T-helper 1 cell (primary cell): ENCODE measurements at regions not wholly inside any gene's neighbourhood (a gene's known extent, or its start where the extent isn't known, plus 50 kb on each side); places are given as distances from the start of the nearest gene placed in this dataset.

Experiments used
- DNase-seq, 5 donors: peaks; one replicate each; pipeline ENCODE4 v3.0.0-alpha.2; 2012 to 2020

DNA sequence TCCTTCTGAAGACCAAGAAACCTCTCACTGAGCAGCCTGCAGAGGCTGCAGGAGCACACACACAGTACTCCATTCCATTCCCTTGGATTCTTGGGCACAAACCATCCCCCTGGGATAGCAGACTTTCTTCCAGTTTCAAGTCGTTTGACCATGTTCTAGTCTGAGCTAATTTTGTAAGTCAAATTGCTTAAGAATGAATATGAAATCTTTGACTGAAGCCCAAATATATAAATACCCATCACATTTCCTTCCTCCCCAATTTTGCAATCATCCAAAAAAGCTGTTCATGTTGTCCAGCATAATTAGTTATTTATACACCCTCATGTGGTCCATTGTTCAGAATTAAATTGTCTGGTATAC lies 231.2 kb upstream of the TPRG1 start:
- DNase-seq = no peak

DNA sequence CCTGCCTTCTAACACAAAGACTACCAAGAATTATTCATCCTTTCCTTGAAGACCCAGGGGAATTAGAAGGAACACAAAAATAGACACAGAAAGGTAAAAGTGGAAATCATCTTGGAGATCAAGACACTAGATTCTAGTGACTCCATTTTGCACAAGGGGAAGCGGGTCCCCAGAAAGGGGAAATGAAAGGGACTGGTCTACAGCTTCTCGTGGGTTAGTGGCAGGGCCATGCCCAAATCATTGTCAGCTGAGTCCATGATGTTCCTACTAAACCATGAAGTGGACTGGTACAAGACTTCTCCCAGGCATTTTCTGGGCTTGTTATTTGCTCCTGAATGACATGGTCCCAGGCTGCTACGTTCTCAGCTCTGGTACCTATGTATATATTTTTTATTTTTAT lies 230.7 kb upstream of the TPRG1 start:
- no peak for DNase-seq

DNA sequence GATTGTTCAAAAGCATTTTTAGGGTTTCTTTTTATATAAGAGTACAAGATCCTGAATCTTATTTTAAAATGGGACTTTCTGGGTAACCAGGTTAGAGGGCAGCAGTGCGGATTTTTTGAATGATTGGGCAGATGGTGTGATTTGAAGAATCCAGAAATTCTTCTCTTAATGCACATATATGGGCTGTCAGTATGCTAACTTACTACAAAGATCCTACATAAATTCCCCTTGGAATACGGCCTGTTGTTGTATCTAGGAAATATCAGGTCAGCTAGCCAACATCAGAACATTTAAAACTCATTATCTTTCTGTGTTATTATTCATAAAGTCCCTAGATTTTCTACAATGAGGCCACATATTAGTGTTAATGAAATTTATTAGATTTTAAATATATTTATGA lies 229.6 kb upstream of the TPRG1 start:
- DNase-seq = no peak

DNA sequence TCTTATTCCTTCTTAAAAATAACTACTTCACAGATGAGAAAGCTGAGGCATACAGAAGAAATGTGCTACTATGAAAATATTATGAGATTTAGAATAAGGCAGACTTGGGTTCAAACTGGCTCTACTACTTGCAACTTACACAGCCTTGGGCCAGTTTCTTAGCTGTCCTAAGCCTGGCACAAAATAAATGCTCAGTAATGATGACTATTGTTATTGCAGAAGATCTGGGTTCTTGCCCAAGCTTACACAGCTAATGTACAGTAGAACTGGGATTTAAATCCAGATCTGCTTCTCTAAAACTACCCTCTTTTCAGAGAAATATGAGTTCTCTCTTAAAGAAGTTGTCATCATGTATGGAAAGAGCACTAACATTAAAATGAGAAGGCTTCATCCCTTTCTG lies 228.2 kb upstream of the TPRG1 start:
- no peak for DNase-seq

DNA sequence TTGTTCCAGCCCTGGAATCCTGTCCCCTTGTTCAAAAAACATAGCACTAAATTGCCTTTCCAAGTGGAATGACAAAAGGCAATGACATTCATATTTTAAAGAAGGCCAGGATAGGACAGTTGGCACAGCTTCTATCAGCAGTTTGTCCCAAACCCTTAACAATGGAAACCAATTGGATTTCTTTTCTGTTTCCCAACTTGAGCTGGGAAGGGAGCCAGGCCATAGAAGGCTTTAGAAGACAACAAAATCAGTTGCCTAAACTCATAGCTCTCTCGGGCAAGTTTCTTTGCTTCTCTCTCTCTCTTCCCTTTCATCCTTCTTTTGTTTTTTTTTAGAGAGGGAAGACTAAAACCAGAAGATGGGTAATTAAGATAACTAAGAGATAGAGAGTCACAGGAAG lies 227.7 kb upstream of the TPRG1 start:
- no peak for DNase-seq

DNA sequence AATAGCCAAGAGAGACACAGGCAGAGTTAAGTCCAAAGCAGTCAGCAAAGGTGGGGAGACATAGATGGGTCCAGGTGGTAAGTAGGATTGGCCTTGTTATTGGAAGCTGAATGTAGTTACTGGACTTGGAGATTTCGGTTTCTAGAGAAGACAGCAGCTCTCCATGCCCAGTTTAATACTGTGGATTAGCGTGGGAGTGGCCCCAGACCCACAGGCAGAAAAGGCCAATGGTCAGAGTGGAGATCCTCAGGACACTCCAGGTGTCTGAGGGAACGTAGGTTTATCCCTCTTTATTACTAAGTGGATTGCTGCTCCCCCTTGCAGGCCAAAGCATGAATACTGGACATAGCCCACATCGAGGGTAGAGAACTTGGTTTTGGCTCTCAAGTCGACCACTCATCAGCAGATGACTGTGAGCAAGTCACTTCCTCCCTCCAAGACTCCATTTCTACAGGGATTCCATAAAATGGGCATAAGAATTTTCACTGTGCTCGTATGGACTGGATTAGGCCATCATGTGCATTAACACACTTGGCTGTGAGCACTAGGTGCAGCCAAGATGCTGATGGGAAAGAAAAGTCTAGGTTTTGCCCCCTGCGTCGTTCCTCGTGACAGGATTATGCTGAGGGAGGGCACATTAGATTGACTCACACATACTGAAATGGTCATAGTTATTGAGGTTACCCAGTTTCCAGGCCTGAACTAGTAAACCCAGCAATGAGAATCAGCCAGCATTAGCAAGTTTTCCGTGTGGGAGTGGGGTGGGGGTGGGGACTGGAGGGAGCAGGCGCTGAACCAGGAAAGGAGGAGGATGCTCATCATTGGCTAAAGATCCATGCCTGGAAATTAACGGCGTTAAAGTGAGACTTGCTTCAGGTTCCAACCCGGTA lies 225.2 kb upstream of the TPRG1 start:
- DNase-seq = no peak

DNA sequence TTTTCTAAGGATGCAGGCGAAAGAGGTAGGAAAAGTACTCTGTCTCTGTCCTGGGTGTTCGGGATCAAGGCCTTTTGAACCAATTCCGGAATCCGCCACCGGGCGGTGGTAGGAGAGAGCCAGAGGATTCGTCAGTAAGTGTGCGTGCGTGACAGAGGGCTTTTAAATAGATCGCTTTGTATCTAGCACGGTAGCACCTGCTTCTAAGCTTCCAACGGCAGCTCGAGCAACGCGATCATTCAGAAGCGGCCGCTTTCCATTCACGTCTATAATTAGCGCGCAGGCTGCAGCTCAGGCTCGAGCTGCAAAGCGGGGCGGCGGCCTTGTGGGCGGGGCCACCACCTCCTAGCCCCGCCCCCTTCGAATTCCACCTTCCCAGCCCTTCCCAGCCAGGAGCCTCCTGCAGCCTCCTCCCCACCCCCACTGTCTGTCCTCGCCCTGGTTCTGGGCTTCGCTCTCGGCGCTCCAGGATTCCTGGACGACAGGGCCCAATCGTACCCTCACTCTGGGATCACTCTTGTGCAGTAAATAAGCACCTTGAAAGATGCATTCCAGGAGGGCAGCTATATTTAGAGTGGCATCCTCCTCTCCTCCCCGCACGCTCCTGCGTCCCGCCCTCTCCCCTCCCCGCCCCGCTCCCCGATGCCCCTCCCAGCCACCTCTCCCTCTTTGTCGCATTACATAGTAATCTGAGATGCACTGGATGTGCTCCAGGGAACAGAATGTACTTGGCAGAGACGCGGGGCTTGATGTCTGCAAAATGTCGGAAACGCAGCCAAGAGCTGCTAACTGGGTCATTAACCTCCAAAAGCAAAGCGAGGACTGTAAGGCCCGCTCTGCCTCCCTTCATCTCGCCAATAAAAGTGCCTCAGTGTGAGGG lies 224.1 kb upstream of the TPRG1 start:
- peak in 1 of 5 donors; percentile 25 for DNase-seq

DNA sequence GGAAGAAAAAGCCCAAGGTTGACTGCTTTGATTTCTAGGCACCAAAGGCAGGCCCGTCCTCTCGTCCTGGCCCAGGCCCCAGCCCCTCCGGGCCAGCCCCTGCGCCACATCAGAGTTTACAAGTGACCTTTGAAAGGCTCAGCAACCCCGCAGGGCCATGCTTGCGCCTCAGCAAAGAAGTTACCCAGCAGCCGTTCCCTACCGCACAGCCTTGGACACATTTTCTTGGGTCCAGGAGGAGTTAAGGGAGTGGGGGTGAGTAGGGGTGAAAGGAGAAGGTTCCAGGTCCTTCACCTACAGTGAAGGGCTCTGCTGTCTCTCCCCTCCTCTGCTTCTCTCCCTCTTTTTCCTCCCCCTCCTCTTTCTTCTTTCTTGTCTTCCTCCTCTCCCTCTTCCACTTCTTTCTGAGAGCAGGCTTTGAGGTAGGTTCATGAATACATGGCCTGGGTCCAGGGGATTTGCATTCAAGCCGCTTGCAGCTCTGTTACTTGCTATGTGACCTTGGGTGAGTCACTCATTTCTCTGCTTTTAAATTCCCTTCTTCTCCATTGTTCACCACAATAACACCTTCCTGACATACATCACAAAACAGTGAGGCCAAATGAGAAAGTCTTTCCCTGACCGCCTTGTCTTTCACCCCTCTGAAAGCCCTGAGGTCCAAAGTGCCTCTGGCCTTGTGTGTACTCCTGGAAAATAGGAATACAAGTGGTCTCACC lies 223.3 kb upstream of the TPRG1 start:
- no peak for DNase-seq

DNA sequence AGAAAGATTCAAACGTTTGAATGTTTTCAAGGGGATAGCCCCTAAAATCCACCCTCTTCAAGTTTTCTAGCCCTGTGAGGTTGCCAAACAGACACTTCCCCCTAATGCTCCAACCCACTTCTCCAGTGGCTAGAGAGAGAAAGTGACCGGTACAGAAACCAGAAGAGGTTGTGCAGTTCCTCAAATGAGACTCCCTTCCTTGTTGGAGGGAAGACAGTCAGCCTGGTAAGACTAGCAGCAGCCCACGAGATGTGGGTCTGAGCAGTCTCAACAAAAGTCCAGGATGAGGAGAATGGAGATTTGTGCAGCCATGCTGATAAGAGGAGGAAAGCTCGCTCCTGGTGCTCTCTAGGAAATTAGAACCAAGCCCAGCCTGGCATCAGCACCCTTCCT lies 222.8 kb upstream of the TPRG1 start:
- no peak for DNase-seq

DNA sequence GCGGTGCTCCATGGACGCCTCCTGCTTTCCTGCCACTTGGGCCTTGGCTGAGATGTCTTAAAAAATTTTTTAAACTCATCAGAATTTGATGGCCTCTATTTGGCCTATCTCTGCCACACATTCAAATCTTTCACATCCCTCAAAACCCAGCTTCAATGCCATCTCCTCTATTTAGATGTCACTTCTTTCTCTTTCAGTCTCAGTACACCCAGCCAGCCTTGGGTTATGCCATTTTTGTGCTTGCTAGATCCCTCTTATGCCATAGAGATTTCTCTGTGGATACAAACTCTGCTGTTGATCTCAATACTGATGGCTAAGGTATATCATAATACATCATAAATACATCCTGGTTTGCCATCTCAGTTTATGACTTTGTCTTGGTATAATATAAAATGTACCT lies 222.3 kb upstream of the TPRG1 start:
- DNase-seq = no peak

DNA sequence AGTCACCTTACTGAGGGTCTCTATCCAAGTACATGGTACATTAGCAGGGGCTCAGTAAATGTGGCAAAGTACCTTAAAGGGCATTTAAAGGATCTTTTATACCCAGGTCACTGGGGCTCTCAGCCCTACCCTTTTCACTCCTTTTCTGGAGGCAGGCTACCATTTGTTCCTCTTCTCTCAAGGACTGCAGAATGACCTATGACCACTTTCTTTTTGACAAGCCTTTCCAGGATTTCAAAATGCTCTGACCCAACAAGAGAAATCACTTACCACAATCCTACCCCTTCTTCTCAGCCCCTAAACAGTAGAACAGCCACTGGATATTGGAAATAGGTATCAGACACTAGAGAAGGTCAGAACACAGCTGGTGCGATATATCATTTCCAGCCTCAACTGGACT lies 221.8 kb upstream of the TPRG1 start:
- no peak for DNase-seq

DNA sequence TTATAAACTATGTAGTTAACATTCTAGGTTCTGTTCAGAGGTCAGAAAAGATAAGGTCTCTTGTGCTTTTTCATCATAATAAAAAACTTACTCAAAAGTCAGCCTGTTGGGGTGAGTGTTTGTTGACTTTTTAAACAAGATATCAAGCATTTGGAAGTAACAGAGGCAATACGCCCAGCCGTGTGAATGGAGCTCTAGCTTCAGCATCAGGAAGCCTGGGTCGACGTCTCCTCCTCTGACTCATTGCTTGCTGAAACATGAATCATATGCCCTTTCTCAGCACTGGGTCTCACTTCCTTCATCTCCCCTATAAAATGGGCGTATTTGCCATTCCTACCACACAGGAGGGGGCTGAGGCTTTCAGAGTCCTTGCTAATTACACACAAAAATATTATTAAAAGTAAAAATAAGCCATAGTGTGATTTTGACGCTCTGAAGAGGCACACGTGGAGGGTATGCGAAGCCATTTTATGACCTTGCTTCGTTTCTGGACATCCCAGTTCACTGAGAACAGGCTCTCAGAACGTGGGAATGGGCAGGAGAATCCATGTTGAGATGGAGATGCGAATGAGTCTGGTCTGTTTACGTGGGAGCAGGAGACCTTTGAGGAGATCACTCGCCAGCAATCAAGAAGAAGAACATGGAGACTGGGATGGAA lies 220.8 kb upstream of the TPRG1 start:
- peak in 1 of 5 donors; percentile 61 for DNase-seq

DNA sequence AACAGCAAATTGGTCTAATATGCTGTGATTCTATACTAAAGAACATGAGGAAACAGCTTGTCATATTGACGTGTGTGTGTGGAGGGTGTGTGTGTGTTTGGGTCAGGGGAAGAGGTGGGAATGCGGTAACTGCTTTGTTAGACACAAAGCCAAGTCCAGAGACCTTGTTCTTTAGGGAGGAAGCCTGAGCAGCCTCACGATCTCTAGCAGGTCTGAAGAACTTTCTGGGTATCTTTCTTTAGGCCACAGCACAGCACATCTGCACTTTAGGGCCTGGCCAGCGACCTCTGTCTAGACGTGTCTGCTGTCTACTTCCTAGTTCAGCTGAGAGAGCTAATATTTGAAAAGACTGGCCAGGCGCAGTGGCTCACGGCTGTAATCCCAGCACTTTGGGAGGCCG lies 220.0 kb upstream of the TPRG1 start:
- no peak for DNase-seq

DNA sequence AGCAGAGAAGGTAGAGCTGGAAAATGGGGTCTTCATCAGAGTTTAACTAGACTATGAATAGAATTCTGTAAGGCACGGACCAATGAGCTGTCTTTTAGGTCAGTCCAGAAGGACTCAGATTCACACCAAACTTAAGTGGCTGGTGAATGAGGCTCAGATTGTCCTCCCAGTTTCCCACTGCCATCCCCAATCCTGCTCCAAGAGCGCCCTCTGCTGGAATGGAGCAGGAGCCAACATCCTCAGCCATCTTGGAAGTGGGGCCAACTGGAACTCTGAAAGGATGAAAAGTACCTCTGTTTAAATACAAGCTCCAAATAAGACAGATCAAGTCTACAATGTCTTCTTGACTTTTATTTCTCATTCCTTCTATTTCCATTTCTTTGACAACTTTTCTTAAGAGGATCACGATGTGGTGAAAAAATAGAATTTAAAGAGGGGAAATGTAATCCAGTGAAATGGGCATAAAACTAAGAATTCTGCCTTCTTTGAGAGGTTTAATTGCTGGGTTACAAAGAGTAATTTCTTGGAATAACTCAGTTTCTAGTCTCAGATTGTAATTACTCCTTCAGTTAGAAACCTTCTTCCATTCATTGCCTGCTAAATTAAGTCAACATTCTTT lies 217.1 kb upstream of the TPRG1 start:
- peak; percentile 37 to 74 (median 58) for DNase-seq

DNA sequence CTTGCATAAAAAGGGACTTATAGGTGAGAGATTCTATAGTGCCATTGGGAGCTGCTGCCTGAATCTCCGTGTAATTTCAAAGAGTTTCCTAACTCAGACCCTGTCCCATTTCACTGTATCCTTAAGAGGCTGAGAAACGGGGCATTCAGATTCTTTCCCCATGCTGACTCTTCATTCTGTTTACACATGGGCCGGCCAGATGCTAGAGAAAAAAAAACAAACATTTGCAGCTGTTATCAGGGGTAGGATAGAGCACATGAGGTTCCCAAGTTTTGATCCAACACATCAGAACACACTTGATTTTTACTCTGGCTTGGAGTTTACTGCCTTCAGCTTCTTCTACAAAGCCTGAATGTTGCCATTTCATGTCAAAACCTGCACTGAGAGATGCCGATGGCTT lies 215.9 kb upstream of the TPRG1 start:
- no peak for DNase-seq

DNA sequence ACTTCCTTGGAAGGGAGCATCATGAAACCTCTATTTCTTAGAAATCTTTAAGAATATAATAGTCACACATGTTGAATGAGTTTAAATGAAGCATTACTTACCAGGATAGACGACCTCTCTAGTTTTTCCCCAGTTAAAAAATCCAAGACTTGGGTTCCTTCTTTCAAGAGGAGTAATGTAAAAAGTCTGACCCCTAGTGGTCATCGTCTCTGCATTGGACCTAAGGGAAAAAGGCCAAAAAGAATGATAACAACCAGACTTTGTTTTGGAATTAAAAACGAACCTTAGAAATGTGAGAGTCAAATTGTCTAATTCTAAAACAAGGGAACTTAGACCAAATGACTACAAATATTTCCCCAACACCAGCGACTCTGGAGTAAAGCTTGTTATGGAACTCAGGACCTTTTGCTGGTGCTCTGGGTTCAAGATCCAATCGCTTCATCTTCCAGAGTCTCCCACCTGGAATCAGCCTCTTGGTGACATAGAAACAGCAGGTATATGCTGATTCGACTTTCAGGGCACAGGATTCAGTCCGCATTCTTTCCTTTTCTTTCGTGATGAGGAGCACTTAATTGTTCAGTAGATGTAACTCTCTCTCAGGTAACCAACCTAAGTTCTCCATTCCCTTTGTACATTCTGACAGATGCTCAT lies 214.8 kb upstream of the TPRG1 start:
- peak in 1 of 5 donors; percentile 45 for DNase-seq

DNA sequence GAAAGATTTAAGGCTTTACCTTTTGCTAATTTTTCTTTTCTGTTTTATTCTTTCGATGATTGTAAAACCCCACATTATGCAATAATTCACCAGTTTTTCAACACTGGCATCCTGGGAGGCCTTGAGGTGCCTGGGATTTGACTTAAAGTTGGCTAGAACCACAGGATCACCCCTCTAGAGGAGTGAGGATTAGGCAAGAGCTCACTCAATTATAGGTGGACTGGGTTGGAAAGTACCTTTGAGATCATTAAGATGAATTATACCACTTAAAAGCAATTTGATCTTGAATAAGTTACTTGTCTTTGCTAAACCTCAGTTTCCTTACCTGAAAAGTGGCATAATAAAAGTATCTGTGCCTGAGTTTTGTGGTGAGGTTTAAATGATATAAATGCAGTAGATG lies 212.8 kb upstream of the TPRG1 start:
- no peak for DNase-seq

DNA sequence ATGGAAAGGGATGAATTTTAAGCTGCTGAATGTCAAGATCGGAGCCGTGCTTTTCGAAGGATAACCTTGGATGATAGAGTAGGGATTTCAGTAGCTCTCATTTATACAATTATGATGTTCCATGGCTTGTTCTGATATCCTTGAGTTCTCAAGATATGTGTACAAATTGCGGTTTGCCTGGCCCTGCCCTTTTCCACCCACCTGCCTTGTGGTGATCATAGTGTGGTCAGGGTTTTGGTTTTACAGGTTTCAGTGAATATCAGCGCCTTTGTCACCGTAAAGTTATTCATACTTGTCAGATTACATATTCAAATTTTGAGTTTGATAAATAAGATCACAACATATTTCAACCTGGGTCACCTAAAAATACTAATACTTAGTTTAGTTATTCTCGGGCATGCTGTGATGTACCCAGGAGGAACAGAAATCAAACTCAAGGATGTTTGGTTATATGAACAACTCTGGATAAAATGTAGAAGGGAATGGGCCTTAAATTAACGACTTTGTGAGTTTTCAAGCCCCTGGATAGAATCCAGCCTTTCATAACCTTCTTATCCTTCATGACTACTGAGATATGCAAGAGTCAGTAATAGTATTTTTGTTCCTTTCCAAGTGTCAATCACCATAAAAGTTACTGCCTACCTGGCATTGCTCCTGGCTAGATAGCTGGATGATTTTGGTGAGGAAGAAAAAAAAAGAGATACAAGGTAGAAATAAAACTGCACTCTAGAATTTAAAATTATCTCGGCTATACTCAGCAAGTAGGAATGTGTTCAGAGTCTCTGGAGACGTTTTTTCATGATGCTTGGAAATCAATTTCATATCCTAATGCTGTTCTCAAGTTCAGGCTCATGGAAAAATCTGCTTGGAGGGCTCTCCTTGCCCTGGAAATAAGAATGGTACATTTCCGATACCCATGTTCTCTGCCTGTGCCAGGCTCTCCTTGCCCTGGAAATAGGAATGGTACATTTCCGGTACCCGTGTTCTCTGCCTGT lies 209.2 kb upstream of the TPRG1 start:
- peak in 1 of 5 donors; percentile 8 for DNase-seq

DNA sequence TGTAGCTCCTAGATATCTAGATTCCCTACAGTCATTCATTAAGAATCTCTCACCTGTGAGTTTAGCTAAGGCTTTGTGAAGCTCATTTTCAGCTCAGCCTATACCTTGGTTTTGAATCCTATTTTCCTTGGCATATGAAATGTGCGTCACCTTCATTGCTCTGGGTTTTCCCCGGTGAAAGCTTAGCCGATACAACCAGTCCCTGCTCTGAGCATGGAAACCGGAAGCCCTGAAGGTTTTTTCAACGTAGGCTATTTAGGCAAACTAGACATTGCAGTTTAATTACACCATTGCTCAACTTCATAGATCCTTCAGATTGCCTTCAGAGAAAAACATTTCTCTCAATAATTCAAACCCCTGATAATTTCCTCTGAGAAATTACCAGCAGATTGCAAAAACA lies 206.8 kb upstream of the TPRG1 start:
- DNase-seq = no peak

DNA sequence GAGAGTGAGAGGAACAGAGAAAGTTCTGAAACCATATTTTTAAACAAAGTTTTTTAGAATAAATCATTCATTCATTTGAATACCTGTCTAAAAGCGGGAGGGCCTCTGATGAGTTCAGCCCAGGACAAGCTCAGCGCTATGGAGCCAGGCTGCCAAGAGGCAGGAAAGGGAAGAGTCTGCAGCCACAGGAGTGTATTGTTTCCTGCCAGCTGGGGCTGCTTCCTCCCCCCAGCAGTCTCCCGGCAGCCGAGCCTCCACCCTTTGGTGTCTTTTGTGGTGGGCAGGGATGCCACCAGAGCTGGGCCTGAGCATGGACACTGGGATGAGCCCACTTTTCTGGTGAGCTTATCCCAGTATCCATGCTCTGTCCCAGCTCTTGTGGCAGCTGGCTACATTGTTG lies 199.5 kb upstream of the TPRG1 start:
- no peak for DNase-seq
